Mammary epithelial cell (primary cell): ENCODE measurements at regions not wholly inside any gene's neighbourhood (a gene's known extent, or its start where the extent isn't known, plus 50 kb on each side); places are given as distances from the start of the nearest gene placed in this dataset.

Experiments used
- CTCF ChIP-seq, 2 donors: IDR thresholded peaks in 1 of 2; conservative IDR thresholded peaks in 1 of 2; 2 replicates each; pipeline ENCODE4 v1.5.1; 2011 to 2012; ENCODE audit warnings: inconsistent platforms in 2 of 2, low read length in 2 of 2, mild to moderate bottlenecking in 2 of 2, control low read depth in 1 of 2, low read depth in 1 of 2; ENCODE audit not compliant: insufficient read depth in 1 of 2; ENCODE audit errors: extremely low read depth in 1 of 2
- EZH2 ChIP-seq: IDR thresholded peaks from 2 replicates; pipeline ENCODE4 v1.6.1; 2012; ENCODE audit warnings: low read length, inconsistent platforms, borderline replicate concordance

- TF ChIP-seq EZH2 = no peak
- no peak for TF ChIP-seq CTCF (conservative IDR thresholded peaks at IDR 0.05 in 1 of 2, IDR thresholded peaks at IDR 0.05 in 1 of 2; ENCODE audit: extremely low read depth in 1 of 2, insufficient read depth in 1 of 2, low read depth in 1 of 2, low read length in 2 of 2)
Observed at GRCh38 chr14:30291216-30291615, 267.7 kb upstream of the G2E3 start.
